WTC11 (cell line): ENCODE measurements at regions not wholly inside any gene's neighbourhood (a gene's known extent, or its start where the extent isn't known, plus 50 kb on each side); places are given as distances from the start of the nearest gene placed in this dataset.

Experiments used
- ELF4 ChIP-seq: sonication (generic); formaldehyde crosslinking; IDR thresholded peaks from 2 replicates; pipeline ENCODE4 v1.8.1; 2022; ENCODE audit warnings: low read depth, mild to moderate bottlenecking, moderate library complexity, missing genetic modification reagents
- ETV6 ChIP-seq: sonication (generic); formaldehyde crosslinking; IDR thresholded peaks from 2 replicates; pipeline ENCODE4 v1.8.1; 2022; ENCODE audit warnings: mild to moderate bottlenecking, missing genetic modification reagents
- NR3C1 ChIP-seq: sonication (generic); formaldehyde crosslinking; conservative IDR thresholded peaks from 2 replicates; pipeline ENCODE4 v1.8.1; 2023; ENCODE audit warnings: low read depth, mild to moderate bottlenecking, missing genetic modification reagents
- SMAD4 ChIP-seq: sonication (generic); formaldehyde crosslinking; IDR thresholded peaks from 2 replicates; pipeline ENCODE4 v1.8.0; 2022; ENCODE audit warnings: mild to moderate bottlenecking, missing genetic modification reagents
- TCF7 ChIP-seq: sonication (generic); formaldehyde crosslinking; IDR thresholded peaks from 2 replicates; pipeline ENCODE4 v1.8.0; 2022; ENCODE audit warnings: mild to moderate bottlenecking, low read depth, missing genetic modification reagents, moderate library complexity
- ZNF138 ChIP-seq: sonication (generic); formaldehyde crosslinking; conservative IDR thresholded peaks from 2 replicates; pipeline ENCODE4 v1.8.1; 2022; ENCODE audit warnings: mild to moderate bottlenecking, moderate library complexity, missing genetic modification reagents
- ZNF423 ChIP-seq: fragments of 250-450 bp; sonication (Bioruptor Pico); IDR thresholded peaks from 2 replicates; pipeline ENCODE4 v2.1.2; 2022; ENCODE audit warnings: mild to moderate bottlenecking, moderate library complexity
- TF ChIP-seq, protein P1 (sequence below): fragments of 200-600 bp; IDR thresholded peaks from 2 replicates; pipeline ENCODE4 v1.8.0; 2022; ENCODE audit warnings: antibody characterized with exemption
- TF ChIP-seq, protein P2 (sequence below): sonication (generic); formaldehyde crosslinking; IDR thresholded peaks from 2 replicates; pipeline ENCODE4 v1.8.0; 2022; ENCODE audit warnings: mild to moderate bottlenecking, missing genetic modification reagents
- TF ChIP-seq, protein P3 (sequence below): sonication (generic); formaldehyde crosslinking; IDR thresholded peaks from 2 replicates; pipeline ENCODE4 v1.8.1; 2022; ENCODE audit warnings: mild to moderate bottlenecking, missing genetic modification reagents, moderate library complexity, borderline replicate concordance
- TF ChIP-seq, protein P4 (sequence below): sonication (generic); formaldehyde crosslinking; IDR thresholded peaks from 2 replicates; pipeline ENCODE4 v1.8.1; 2023; ENCODE audit warnings: mild to moderate bottlenecking, missing genetic modification reagents
- TF ChIP-seq, protein P5 (sequence below): sonication (generic); formaldehyde crosslinking; IDR thresholded peaks from 2 replicates; pipeline ENCODE4 v1.8.0; 2023; ENCODE audit warnings: missing genetic modification reagents
- TF ChIP-seq, protein P6 (sequence below): sonication (generic); formaldehyde crosslinking; IDR thresholded peaks from 2 replicates; pipeline ENCODE4 v1.8.0; 2022; ENCODE audit warnings: mild to moderate bottlenecking, missing genetic modification reagents
- TF ChIP-seq, protein P7 (sequence below): sonication (generic); formaldehyde crosslinking; IDR thresholded peaks from 2 replicates; pipeline ENCODE4 v1.8.1; 2023; ENCODE audit warnings: mild to moderate bottlenecking, moderate library complexity, missing genetic modification reagents

DNA sequence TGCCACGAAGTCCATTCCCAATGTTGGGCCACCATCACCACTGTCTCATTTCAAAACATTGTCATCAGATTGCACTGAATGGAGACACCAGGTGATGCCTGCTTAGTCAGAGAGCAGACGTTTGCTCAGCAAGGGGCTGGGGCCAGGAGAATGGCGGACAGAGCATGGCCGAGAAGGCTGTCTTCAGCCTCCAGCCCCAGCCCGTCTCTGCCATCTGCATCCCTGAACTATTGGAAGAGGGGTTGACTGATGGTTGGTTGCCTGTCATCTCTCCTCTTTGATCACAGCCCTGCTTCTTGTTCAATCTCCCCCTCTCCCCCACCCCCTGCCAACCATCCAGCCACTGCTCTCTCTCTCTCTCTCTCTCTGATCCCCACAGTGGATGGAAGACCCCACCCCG lies 140.9 kb downstream of the SHOX start:
- TF ChIP-seq, protein P1, sequence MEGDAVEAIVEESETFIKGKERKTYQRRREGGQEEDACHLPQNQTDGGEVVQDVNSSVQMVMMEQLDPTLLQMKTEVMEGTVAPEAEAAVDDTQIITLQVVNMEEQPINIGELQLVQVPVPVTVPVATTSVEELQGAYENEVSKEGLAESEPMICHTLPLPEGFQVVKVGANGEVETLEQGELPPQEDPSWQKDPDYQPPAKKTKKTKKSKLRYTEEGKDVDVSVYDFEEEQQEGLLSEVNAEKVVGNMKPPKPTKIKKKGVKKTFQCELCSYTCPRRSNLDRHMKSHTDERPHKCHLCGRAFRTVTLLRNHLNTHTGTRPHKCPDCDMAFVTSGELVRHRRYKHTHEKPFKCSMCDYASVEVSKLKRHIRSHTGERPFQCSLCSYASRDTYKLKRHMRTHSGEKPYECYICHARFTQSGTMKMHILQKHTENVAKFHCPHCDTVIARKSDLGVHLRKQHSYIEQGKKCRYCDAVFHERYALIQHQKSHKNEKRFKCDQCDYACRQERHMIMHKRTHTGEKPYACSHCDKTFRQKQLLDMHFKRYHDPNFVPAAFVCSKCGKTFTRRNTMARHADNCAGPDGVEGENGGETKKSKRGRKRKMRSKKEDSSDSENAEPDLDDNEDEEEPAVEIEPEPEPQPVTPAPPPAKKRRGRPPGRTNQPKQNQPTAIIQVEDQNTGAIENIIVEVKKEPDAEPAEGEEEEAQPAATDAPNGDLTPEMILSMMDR: no peak
- TF ChIP-seq ZNF423 (CRISPR knock-in tag): no peak
- TF ChIP-seq ETV6 (CRISPR knock-in tag): no peak
- TF ChIP-seq, protein P2, sequence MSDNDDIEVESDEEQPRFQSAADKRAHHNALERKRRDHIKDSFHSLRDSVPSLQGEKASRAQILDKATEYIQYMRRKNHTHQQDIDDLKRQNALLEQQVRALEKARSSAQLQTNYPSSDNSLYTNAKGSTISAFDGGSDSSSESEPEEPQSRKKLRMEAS (CRISPR knock-in tag): no peak
- TF ChIP-seq, protein P3, sequence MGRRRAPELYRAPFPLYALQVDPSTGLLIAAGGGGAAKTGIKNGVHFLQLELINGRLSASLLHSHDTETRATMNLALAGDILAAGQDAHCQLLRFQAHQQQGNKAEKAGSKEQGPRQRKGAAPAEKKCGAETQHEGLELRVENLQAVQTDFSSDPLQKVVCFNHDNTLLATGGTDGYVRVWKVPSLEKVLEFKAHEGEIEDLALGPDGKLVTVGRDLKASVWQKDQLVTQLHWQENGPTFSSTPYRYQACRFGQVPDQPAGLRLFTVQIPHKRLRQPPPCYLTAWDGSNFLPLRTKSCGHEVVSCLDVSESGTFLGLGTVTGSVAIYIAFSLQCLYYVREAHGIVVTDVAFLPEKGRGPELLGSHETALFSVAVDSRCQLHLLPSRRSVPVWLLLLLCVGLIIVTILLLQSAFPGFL (CRISPR knock-in tag): no peak
- TF ChIP-seq SMAD4 (CRISPR knock-in tag): no peak
- TF ChIP-seq, protein P4, sequence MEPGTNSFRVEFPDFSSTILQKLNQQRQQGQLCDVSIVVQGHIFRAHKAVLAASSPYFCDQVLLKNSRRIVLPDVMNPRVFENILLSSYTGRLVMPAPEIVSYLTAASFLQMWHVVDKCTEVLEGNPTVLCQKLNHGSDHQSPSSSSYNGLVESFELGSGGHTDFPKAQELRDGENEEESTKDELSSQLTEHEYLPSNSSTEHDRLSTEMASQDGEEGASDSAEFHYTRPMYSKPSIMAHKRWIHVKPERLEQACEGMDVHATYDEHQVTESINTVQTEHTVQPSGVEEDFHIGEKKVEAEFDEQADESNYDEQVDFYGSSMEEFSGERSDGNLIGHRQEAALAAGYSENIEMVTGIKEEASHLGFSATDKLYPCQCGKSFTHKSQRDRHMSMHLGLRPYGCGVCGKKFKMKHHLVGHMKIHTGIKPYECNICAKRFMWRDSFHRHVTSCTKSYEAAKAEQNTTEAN (CRISPR knock-in tag): no peak
- TF ChIP-seq NR3C1: no peak
- TF ChIP-seq, protein P5, sequence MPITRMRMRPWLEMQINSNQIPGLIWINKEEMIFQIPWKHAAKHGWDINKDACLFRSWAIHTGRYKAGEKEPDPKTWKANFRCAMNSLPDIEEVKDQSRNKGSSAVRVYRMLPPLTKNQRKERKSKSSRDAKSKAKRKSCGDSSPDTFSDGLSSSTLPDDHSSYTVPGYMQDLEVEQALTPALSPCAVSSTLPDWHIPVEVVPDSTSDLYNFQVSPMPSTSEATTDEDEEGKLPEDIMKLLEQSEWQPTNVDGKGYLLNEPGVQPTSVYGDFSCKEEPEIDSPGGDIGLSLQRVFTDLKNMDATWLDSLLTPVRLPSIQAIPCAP (CRISPR knock-in tag): no peak
- TF ChIP-seq TCF7 (CRISPR knock-in tag): no peak
- no peak for TF ChIP-seq ZNF138
- TF ChIP-seq, protein P6, sequence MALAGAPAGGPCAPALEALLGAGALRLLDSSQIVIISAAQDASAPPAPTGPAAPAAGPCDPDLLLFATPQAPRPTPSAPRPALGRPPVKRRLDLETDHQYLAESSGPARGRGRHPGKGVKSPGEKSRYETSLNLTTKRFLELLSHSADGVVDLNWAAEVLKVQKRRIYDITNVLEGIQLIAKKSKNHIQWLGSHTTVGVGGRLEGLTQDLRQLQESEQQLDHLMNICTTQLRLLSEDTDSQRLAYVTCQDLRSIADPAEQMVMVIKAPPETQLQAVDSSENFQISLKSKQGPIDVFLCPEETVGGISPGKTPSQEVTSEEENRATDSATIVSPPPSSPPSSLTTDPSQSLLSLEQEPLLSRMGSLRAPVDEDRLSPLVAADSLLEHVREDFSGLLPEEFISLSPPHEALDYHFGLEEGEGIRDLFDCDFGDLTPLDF (CRISPR knock-in tag): no peak
- no peak for TF ChIP-seq ELF4 (CRISPR knock-in tag)
- TF ChIP-seq, protein P7, sequence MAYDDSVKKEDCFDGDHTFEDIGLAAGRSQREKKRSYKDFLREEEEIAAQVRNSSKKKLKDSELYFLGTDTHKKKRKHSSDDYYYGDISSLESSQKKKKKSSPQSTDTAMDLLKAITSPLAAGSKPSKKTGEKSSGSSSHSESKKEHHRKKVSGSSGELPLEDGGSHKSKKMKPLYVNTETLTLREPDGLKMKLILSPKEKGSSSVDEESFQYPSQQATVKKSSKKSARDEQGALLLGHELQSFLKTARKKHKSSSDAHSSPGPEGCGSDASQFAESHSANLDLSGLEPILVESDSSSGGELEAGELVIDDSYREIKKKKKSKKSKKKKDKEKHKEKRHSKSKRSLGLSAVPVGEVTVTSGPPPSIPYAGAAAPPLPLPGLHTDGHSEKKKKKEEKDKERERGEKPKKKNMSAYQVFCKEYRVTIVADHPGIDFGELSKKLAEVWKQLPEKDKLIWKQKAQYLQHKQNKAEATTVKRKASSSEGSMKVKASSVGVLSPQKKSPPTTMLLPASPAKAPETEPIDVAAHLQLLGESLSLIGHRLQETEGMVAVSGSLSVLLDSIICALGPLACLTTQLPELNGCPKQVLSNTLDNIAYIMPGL (CRISPR knock-in tag): no peak
